Neural progenitor cell (in vitro differentiated cells): ENCODE measurements at regions not wholly inside any gene's neighbourhood (a gene's known extent, or its start where the extent isn't known, plus 50 kb on each side); places are given as distances from the start of the nearest gene placed in this dataset.

ENCODE experiments used
- DNase-seq: peaks from one replicate; pipeline ENCODE4 v3.0.0-alpha.2; 2016; ENCODE audit warnings: low spot score
- H2AFZ ChIP-seq: fragments of 200-600 bp; sonication (generic); replicated peaks from 2 replicates; pipeline ENCODE4 v1.6.1; 2016; ENCODE audit warnings: antibody characterized with exemption
- H3F3A ChIP-seq: fragments of 200-600 bp; sonication (generic); 2 replicates; pipeline ENCODE4 v1.6.1; 2016; ENCODE audit warnings: antibody characterized with exemption, low read depth
- H3K27ac ChIP-seq: fragments of 200-600 bp; sonication (generic); 2 replicates; pipeline ENCODE4 v1.5.1; 2016; ENCODE audit warnings: mild to moderate bottlenecking
- H3K27me3 ChIP-seq: fragments of 200-600 bp; sonication (generic); 2 replicates; pipeline ENCODE4 v1.6.1; 2016; ENCODE audit warnings: mild to moderate bottlenecking, moderate library complexity
- H3K36me3 ChIP-seq: fragments of 200-600 bp; sonication (generic); 2 replicates; pipeline ENCODE4 v1.5.1; 2016
- H3K4me1 ChIP-seq: fragments of 200-600 bp; sonication (generic); 2 replicates; pipeline ENCODE4 v1.6.1; 2016; ENCODE audit warnings: mixed run types
- H3K4me2 ChIP-seq: fragments of 200-600 bp; sonication (generic); 2 replicates; pipeline ENCODE4 v1.6.1; 2016
- H3K4me3 ChIP-seq: fragments of 200-600 bp; sonication (generic); 2 replicates; pipeline ENCODE4 v1.5.1; 2016
- H3K79me2 ChIP-seq: fragments of 200-600 bp; sonication (generic); 2 replicates; pipeline ENCODE4 v1.6.1; 2016; ENCODE audit warnings: low read depth
- H3K9ac ChIP-seq: fragments of 200-600 bp; sonication (generic); 2 replicates; pipeline ENCODE4 v1.6.1; 2016
- H3K9me3 ChIP-seq: fragments of 200-600 bp; sonication (generic); 2 replicates; pipeline ENCODE4 v1.5.1; 2016; ENCODE audit warnings: low read depth
- H4K20me1 ChIP-seq: fragments of 200-600 bp; sonication (generic); 2 replicates; pipeline ENCODE4 v1.6.1; 2016; ENCODE audit warnings: low read depth
- H3K27ac Mint-ChIP-seq: 3 replicates; pipeline ENCODE4 v1.8.0; 2021; ENCODE audit warnings: mixed read lengths
- H3K27me3 Mint-ChIP-seq: 2 replicates; pipeline ENCODE4 v1.8.0; 2022; ENCODE audit warnings: low read depth, mild to moderate bottlenecking, inconsistent platforms, moderate library complexity, mixed read lengths; ENCODE audit not compliant: insufficient read depth
- H3K36me3 Mint-ChIP-seq: 3 replicates; pipeline ENCODE4 v1.8.0; 2021; ENCODE audit warnings: mixed read lengths
- H3K4me1 Mint-ChIP-seq: 3 replicates; pipeline ENCODE4 v1.8.0; 2021; ENCODE audit warnings: mixed read lengths
- H3K4me3 Mint-ChIP-seq: 3 replicates; pipeline ENCODE4 v1.8.0; 2021; ENCODE audit warnings: mild to moderate bottlenecking, moderate library complexity, mixed read lengths
- H3K9me3 Mint-ChIP-seq: 3 replicates; pipeline ENCODE4 v1.8.0; 2020; ENCODE audit warnings: mixed read lengths
- EZH2 ChIP-seq: fragments of 200-600 bp; sonication (generic); IDR thresholded peaks from 2 replicates; pipeline ENCODE4 v1.6.1; 2017; ENCODE audit warnings: antibody characterized with exemption, mild to moderate bottlenecking, moderate library complexity
- EZH2phosphoT487 ChIP-seq: fragments of 200-600 bp; sonication (generic); IDR thresholded peaks from 2 replicates; pipeline ENCODE4 v1.6.1; 2017; ENCODE audit warnings: antibody characterized with exemption
- TF ChIP-seq, protein P1 (sequence below): fragments of 200-600 bp; sonication (generic); IDR thresholded peaks from 2 replicates; pipeline ENCODE4 v1.5.1; 2017; ENCODE audit warnings: antibody characterized with exemption, mild to moderate bottlenecking

DNA sequence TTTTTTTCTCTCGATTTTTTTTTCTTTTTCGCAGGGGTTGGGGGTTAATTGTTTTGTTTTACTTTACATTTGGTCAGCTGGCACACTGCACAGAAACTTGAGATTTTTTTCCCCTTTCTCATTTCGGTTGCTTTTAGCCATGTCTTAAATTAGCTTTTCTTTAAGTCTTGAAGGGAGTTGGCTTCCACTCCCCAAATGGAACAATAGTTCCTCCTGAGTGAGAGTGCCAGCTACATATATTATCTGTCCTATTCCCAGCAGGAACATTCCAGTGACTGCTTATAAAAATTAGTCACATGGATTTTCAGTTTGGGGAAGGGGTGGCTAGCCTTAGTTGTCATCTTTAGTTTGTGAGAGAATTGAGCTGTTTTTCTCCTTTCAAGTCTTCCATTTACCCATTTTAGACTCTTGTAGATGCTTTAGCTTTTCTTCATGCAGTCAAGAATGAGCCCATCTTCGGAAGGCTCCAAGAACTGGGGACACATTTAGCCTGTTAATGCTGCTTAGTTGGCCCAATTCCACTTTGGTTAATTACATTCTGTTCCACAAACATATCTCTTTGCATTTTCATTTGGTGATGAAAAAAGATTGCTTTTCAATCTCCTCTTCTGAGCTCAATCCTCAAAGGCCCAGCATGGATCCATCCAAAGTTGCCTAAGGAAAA, 510.1 kb upstream of the CXADR start:
- Histone ChIP-seq H3K36me3 (no peaks in the 10 kb centered on the region), H3K27me3 (no peaks in the 10 kb centered on the region), H3F3A (no peaks in the 10 kb centered on the region), H3K9ac (no peak overlapping the region), H3K9me3 (no peaks in the 10 kb centered on the region), H4K20me1 (no peaks in the 10 kb centered on the region), H3K4me3 (no peak overlapping the region), H3K79me2 (no peaks in the 10 kb centered on the region), H2AFZ (no peak overlapping the region), H3K27ac (no peak overlapping the region), H3K4me2 (no peak overlapping the region), H3K4me1 (peaks cover 12% of the 10 kb centered on the region)
- Mint-ChIP-seq H3K9me3 (peaks cover 16% of the 10 kb centered on the region), H3K4me1 (peaks cover 32% of the 10 kb centered on the region), H3K36me3 (no peaks in the 10 kb centered on the region), H3K27ac (peak overlapping the region; percentile 99), H3K4me3 (peak overlapping the region; percentile 17), H3K27me3 (peaks cover 4% of the 10 kb centered on the region)
- no peak for DNase-seq
- TF ChIP-seq, protein P1, sequence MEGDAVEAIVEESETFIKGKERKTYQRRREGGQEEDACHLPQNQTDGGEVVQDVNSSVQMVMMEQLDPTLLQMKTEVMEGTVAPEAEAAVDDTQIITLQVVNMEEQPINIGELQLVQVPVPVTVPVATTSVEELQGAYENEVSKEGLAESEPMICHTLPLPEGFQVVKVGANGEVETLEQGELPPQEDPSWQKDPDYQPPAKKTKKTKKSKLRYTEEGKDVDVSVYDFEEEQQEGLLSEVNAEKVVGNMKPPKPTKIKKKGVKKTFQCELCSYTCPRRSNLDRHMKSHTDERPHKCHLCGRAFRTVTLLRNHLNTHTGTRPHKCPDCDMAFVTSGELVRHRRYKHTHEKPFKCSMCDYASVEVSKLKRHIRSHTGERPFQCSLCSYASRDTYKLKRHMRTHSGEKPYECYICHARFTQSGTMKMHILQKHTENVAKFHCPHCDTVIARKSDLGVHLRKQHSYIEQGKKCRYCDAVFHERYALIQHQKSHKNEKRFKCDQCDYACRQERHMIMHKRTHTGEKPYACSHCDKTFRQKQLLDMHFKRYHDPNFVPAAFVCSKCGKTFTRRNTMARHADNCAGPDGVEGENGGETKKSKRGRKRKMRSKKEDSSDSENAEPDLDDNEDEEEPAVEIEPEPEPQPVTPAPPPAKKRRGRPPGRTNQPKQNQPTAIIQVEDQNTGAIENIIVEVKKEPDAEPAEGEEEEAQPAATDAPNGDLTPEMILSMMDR: no peak
- TF ChIP-seq EZH2phosphoT487: no peak
- TF ChIP-seq EZH2: no peak

DNA sequence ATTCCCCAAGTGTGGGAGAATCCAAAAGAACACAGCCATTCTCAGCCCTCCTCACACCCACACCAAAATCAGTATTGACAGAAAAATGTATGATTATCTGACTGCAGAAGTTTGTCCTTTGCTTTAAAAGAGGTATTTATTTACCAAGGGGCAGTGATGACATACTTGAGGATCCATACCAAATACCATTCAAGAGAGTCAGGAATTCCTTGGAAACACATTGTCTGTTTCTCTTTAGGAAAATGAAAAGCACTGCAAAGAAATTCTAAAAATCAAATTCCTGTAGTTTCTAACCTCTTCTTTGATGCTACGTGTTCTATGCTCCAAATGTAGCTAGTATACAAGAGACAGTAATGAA, 509.6 kb upstream of the CXADR start:
- H3K4me3 ChIP-seq: no peak overlapping the region
- H3F3A ChIP-seq: no peaks in the 10 kb centered on the region
- no peaks in the 10 kb centered on the region for H3K79me2 ChIP-seq
- H3K4me1 ChIP-seq: peaks cover 12% of the 10 kb centered on the region
- peaks cover 16% of the 10 kb centered on the region for H3K9me3 Mint-ChIP-seq
- no peaks in the 10 kb centered on the region for H3K9me3 ChIP-seq
- H3K27ac Mint-ChIP-seq: peak overlapping the region; percentile 99
- TF ChIP-seq EZH2phosphoT487 (no peak), EZH2 (no peak)
- TF ChIP-seq, protein P1: no peak
- peak overlapping the region; percentile 17 for H3K4me3 Mint-ChIP-seq
- no peaks in the 10 kb centered on the region for H3K27me3 ChIP-seq
- no peak overlapping the region for H2AFZ ChIP-seq
- no peaks in the 10 kb centered on the region for H3K36me3 Mint-ChIP-seq
- H4K20me1 ChIP-seq: no peaks in the 10 kb centered on the region
- no peak overlapping the region for H3K4me2 ChIP-seq
- H3K9ac ChIP-seq: no peak overlapping the region
- H3K36me3 ChIP-seq: no peaks in the 10 kb centered on the region
- no peak for DNase-seq
- H3K4me1 Mint-ChIP-seq: peaks cover 32% of the 10 kb centered on the region
- peaks cover 4% of the 10 kb centered on the region for H3K27me3 Mint-ChIP-seq
- no peak overlapping the region for H3K27ac ChIP-seq

DNA sequence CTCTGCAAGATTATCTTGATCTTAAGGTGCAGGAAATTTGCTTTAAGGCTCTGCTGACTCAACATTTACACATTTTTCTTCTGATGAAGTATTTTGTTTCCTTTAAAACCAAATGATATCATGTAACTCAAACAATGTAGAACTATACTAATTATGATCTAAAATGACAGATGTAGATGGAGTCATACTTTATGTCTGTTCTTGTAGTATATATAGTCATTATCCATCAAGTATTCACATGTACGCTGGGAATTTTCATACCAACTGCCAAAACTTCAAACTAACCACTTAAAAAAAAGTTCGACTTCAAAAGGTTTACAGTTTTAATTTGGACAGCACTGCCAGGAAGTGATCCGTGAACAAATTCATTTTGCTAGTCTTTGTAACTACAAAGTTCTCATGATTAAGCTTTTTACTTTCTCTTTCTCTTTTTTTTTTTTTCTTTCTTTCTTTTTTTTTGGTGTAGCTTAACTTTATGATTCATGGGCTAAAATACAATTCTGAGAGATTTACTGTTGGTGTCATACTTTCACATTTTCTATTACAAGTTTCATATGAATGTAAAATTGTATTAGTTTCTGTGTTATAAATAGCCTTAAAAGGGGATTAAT, 509.0 kb upstream of the CXADR start:
- Mint-ChIP-seq H3K36me3 (no peaks in the 10 kb centered on the region), H3K4me3 (no peak overlapping the region), H3K27me3 (peaks cover 4% of the 10 kb centered on the region), H3K4me1 (peaks cover 32% of the 10 kb centered on the region), H3K9me3 (peaks cover 13% of the 10 kb centered on the region), H3K27ac (peak overlapping the region; percentile 99)
- Histone ChIP-seq H3K9ac (no peak overlapping the region), H3K36me3 (no peaks in the 10 kb centered on the region), H2AFZ (no peak overlapping the region), H3K27ac (no peak overlapping the region), H3K4me3 (no peak overlapping the region), H3K27me3 (no peaks in the 10 kb centered on the region), H3K4me1 (peaks cover 12% of the 10 kb centered on the region), H4K20me1 (no peaks in the 10 kb centered on the region), H3F3A (no peaks in the 10 kb centered on the region), H3K79me2 (no peaks in the 10 kb centered on the region), H3K9me3 (no peaks in the 10 kb centered on the region), H3K4me2 (no peak overlapping the region)
- no peak for DNase-seq
- TF ChIP-seq, protein P1: no peak
- no peak for TF ChIP-seq EZH2
- no peak for TF ChIP-seq EZH2phosphoT487
